Gastrocnemius medialis (tissue), 4 donors: ENCODE measurements at regions not wholly inside any gene's neighbourhood (a gene's known extent, or its start where the extent isn't known, plus 50 kb on each side); places are given as distances from the start of the nearest gene placed in this dataset.

Experiments
- POLR2A ChIP-seq, 2 donors: fragments of 450-650 bp; IDR thresholded peaks; one replicate each; pipeline ENCODE4 v1.6.1; 2017; ENCODE audit warnings: antibody characterized with exemption in 2 of 2, mild to moderate bottlenecking in 2 of 2, moderate library complexity in 2 of 2
- TF ChIP-seq, protein P1 (sequence below), 5 experiments: fragments of 450-650 bp in 3 of 5; fragments of 200-600 bp in 2 of 5; sonication (generic) in 2 of 5; IDR thresholded peaks in 4 of 5; conservative IDR thresholded peaks in 1 of 5; 1 replicate in 4 of 5; 2 replicates in 1 of 5; pipeline ENCODE4 v1.5.1; 2016 to 2019; ENCODE audit warnings: antibody characterized with exemption in 5 of 5, mild to moderate bottlenecking in 3 of 5, moderate library complexity in 3 of 5

DNA sequence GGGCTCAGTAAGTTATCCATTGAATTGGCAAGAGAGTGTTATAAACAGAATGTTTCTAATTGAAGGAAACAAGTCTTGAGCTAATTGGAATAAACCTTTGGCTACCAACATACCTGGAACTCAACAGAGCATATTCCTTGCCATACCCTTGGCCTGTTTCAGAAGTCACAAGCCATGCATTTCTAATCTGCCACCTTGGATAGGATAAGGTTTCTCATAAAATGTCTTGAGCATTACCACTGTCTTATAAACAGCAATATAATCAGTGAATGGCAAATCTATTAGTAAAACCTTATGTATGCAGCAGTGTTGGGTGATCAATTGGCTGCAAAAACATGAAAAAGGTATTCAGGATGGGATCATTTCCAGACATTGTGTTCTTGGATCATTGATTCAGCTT, 765.2 kb upstream of the SEL1L start:
- TF ChIP-seq, protein P1, sequence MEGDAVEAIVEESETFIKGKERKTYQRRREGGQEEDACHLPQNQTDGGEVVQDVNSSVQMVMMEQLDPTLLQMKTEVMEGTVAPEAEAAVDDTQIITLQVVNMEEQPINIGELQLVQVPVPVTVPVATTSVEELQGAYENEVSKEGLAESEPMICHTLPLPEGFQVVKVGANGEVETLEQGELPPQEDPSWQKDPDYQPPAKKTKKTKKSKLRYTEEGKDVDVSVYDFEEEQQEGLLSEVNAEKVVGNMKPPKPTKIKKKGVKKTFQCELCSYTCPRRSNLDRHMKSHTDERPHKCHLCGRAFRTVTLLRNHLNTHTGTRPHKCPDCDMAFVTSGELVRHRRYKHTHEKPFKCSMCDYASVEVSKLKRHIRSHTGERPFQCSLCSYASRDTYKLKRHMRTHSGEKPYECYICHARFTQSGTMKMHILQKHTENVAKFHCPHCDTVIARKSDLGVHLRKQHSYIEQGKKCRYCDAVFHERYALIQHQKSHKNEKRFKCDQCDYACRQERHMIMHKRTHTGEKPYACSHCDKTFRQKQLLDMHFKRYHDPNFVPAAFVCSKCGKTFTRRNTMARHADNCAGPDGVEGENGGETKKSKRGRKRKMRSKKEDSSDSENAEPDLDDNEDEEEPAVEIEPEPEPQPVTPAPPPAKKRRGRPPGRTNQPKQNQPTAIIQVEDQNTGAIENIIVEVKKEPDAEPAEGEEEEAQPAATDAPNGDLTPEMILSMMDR (IDR thresholded peaks at IDR 0.05 in 4 of 5, conservative IDR thresholded peaks at IDR 0.05 in 1 of 5): no peak
- TF ChIP-seq POLR2A (IDR thresholded peaks at IDR 0.05): no peak
